G401 (cell line): ENCODE measurements at regions not wholly inside any gene's neighbourhood (a gene's known extent, or its start where the extent isn't known, plus 50 kb on each side); places are given as distances from the start of the nearest gene placed in this dataset.
"Not testable (repeated sequence)": the region's sequence is repeated elsewhere in the genome, so short reads cannot be mapped to it uniquely, and the experiment has no call there.

ENCODE experiments used
- DNase-seq: peaks from one replicate; pipeline ENCODE4 v3.0.0-alpha.2; 2015; ENCODE audit warnings: low spot score
- in situ Hi-C: cut with HindIII; loops from 2 replicates; pipeline ENCODE4 v1.10.0; 2016; ENCODE audit warnings: low sequenced_read_pairs, mixed read lengths

DNA sequence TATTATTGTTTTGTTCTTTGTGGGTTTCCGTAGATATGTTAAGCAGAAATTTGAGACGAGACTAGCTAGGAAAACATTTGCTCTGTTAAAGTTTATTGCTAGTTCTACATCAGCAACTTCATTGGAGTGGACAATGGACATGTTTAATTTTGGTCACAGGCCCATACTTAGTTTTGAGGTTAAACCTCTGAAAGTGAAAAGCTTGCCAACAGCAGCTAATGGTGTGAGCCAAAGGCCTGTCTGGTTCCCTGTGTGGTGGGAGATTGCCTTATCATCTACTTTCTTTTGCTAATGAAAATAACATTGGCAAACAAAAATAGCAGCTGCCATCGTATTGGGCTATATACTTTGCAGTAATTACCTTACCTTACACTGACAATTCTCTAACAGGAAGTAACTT lies 388.4 kb upstream of the FZD8 start:
- in situ Hi-C loops, result no loop called here
- no peak for DNase-seq

DNA sequence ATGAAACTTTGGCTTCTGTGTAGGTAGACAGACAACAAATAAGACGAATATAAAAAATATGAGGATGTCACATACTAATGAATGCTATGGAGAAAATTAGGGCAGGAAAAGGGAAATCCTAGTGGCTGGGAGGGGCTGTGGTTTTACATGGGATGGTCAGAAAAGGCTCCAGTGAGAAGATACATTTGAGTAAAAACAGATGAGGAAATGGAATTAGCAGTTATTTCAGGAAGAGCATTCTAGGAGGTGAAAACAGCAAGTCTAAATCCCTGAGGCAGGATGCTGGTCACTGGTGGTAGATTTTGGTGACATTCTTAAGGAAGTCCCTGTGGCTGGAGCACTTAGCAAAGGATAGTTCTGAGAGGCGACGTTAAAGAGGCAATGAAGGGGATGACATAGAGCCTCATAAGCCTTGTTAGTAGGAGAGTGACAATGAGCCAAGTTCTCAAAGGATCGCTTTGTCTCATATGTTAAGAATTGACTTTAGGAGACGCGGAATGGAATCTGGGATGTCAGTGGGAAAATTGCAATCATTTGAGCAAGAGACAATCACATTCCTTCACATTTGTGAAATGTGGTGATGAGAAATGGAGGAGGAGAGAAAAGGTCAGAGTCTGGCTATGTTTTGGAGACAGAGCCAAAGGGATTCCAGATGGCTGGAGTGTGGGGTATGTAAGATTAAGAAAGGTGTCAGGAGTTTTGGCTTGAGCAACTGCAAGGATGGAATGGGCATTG lies 384.7 kb upstream of the FZD8 start:
- no peak for DNase-seq
- in situ Hi-C loops, result no loop called here

- DNase-seq, result no peak
- in situ Hi-C loops, result no loop called here
Observed at GRCh38 chr10:36026081-36026480, 384.0 kb upstream of the FZD8 start.

GRCh38 chr10:36023939-36024338 lies 381.8 kb upstream of the FZD8 start:
- DNase-seq, result no peak

GRCh38 chr10:36021096-36021495 lies 379.0 kb upstream of the FZD8 start:
- in situ Hi-C loops, result no loop called here
- DNase-seq, result no peak

More at GRCh38 chr10:36023939-36024338, 381.8 kb upstream of the FZD8 start:
- in situ Hi-C loops, result no loop called here

GRCh38 chr10:36019749-36020148 lies 377.7 kb upstream of the FZD8 start:
- no peak for DNase-seq
- in situ Hi-C loops, result no loop called here

GRCh38 chr10:36018996-36019395 lies 376.9 kb upstream of the FZD8 start:
- in situ Hi-C loops, result no loop called here
- no peak for DNase-seq

DNA sequence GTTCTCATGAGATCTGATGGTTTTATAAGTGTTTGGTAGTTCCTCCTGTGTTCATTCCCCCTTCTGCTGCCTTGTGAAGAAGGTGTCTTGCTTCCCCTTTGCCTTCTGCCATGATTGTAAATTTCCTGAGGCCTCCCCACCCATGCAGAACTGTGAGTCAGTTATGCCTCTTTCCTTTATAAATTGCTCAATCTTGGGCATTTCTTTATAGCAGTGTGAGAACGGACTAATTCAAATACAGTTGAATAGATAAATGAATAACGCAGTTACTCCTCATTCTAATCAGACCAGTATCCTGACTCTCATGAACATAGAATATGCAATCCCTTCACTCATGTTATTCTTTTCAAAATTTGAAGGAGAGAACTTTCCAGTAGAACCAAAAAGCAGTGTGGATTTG lies 375.0 kb upstream of the FZD8 start:
- in situ Hi-C loops, result no loop called here
- DNase-seq, result no peak

DNA sequence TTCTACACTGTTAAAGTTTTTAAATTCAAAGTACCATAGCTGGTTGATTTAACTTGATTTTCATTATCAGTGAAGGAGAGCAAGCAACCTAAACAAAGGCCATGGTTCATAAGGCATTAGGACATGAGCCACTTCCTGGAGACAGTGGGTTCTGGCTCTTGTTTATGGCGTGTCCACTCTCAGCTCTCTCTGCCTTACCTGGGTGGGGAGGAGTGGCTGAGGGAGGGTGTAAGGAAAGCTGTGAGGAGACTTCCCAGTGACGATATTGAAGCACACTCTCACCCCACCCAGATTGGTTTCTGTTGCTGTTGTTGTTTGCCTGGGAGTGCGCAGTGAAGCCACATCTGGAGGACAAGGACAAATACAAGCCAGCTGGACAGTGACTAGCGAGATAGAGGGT lies 365.3 kb upstream of the FZD8 start:
- in situ Hi-C loops, result no loop called here
- DNase-seq, result no peak

- in situ Hi-C loops, result no loop called here
- no peak for DNase-seq
Observed at GRCh38 chr10:36003688-36004087, 361.6 kb upstream of the FZD8 start.

- in situ Hi-C loops, result no loop called here
- no peak for DNase-seq
Observed at GRCh38 chr10:36003031-36003600, 361.0 kb upstream of the FZD8 start.

- in situ Hi-C loops, result no loop called here
- DNase-seq, result no peak
Observed at GRCh38 chr10:36002445-36002844, 360.3 kb upstream of the FZD8 start.

- in situ Hi-C loops, DNase-seq: not testable (repeated sequence)
Observed at GRCh38 chr10:36000754-36001153, 358.7 kb upstream of the FZD8 start.

DNA sequence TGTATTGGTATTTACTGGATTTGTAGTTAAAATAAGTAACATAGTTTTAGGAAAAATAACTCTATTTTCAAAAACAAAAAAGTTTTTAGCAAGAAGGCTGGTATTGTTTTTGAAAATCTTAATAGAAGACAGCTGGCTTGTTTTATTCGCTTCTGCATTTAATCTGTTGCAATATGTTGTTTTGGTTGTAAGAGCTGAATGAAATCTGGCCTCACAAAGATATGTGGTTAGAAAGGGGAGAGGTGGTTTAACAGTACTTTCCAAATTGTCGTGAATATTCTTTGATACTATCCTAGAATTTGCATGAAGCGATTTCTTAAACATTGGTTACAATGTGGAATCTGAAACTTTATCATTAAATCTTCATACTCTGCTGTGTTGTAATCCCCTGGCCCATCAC lies 355.9 kb upstream of the FZD8 start:
- in situ Hi-C loops, result no loop called here
- DNase-seq, result no peak

DNA sequence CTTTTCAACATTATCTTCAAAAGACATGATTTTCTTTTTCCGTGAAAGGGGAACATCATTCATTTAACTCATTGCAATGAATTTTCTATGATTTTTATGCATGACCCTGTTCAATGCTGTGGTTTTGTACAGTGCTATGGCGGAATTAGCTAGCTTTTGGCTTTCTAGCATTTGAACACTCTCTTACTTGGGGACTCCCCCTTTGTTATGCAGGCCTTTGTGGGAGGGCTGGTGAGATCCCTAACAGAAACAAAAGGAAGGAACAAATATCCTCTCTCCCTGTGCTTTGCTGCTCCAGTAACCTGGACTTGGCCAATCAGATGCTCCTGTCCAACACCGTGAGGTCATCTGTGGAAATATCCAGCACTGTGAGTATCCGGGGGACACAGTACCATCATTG lies 353.4 kb upstream of the FZD8 start:
- in situ Hi-C loops, result no loop called here
- DNase-seq, result no peak

DNA sequence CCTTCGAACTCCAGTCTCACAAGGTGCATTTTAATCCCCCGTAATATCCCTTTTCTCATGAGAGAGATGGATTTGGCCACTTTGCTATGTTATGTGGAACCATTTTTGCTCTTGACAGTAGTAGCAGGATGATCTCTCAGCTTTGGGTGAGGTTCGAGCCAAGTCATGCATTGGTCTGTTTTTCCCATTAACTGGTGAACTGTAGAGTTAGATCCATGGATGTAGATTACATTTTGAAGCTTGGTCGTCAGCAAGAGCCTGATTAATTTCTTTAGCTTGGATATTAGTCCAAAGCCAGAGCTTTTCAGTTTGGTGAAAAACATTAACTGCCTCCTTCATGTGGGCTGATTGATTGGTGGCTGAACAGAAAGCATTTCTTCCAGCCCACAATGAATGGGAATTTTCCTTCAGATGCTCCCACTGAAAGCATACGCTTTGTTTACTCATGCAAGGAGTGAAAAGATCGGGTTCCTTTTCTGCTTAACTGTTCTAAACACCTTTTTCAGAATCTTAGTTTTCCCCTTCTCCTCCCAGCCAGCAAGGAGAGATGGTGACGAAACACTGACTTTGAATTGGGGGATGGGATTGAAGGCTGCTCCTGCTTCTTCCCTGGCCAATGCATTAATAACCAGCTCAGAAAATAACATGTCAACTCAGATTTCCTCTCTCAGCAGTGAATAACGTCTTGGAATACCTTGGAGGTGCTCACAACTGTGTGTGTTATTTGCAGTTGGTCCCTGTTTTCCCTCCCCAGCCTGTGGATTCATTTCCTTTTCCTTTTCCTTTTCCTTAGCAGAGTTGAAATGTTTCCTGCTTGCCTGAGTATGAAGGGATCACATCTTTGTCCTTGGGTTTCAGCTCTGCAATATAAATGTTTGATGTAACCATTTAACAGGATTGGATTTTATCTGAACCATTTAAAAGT lies 351.8 kb upstream of the FZD8 start:
- in situ Hi-C loops, result no loop called here
- no peak for DNase-seq

DNA sequence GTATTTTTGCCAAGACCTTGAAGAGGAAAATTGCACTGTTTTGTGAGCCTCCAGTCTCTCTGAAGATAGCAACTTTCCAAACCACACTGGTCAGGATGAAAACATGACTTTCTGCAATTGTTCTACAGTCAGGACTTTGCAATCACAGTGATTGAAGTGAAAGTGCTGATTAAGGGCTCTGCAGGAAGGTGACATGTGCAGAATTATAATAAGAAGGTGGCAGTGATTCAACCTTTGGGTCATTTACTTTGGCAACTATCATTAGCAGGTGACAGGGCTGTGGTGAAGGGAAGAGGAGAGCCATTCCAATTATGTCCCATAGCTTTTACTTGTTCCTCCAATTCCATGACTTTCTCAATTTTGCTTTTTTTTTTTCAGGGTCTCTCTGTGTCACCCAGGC lies 350.0 kb upstream of the FZD8 start:
- in situ Hi-C loops, result no loop called here
- DNase-seq, result no peak

DNA sequence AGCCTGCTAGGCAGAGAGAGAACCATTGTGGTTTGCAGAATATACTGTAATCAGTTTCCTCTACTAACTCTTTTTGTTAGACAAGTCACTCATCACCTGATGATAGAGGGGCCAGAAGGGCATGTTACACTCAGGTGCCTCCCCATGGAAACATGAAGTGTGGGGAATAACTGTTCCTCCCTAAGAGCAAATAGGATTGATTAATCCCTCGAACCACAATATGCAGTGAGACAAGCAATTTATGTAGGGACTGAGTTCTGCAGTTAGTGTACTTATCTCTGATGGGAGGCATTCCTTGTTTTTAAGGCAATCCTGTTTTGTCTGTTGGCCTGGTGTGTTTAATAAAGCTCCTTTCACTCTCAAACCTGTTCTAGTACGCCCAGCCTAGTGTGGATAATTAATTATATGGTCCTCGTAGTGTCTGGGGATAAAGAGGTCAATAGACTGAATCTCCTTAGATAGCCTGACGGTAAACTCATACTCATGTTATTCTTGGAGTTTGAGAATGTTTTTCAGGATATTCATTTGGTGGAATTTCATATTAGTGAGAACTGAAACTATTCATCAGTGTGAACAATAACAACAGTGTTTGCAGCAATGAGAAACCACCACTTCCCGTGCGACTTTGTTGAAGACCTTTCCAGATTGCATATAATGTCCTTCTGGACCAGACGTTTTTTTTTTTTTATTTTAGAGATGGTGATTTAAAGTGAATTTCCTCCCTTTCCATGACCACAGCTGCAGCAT lies 344.8 kb upstream of the FZD8 start:
- in situ Hi-C loops, result no loop called here
- DNase-seq, result no peak

DNA sequence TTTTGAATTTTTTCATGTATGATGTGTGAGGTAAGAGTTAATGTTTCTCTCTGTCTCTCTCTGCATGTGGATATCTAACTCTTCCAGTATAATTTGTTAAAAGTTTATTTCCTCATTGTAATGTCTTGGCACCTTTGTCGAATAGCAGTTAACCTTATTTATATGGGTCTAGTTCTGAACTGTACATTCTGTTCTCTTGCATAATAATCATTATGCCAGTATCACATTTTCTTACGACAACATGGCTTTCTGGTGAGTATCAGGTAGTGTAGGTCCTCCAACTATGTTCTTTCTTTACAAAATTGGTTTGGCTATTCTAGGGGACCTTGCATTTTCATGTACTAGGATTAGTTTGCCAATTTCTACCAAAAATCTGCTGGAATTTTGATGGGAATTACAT lies 337.0 kb upstream of the FZD8 start:
- in situ Hi-C loops, result no loop called here
- no peak for DNase-seq
